HG03135 (cell line): ENCODE measurements at regions not wholly inside any gene's neighbourhood (a gene's known extent, or its start where the extent isn't known, plus 50 kb on each side); places are given as distances from the start of the nearest gene placed in this dataset.
"Not testable (repeated sequence)": the region's sequence is repeated elsewhere in the genome, so short reads cannot be mapped to it uniquely, and the experiment has no call there.

Experiments
- ATAC-seq: cut with Tn5 transposase; IDR thresholded peaks from one replicate; pipeline ENCODE4 v1.9.1; 2021; ENCODE audit warnings: mild to moderate bottlenecking, moderate library complexity; ENCODE audit not compliant: unreplicated experiment

GRCh38 chr4:174080361-174080760 lies 203.1 kb downstream of the FBXO8 start:
- no peak for ATAC-seq

GRCh38 chr4:174071595-174071994 lies 211.9 kb downstream of the FBXO8 start:
- no peak for ATAC-seq

GRCh38 chr4:174069848-174070330 lies 213.6 kb downstream of the FBXO8 start:
- ATAC-seq, result no peak

GRCh38 chr4:174066611-174067205 lies 216.8 kb downstream of the FBXO8 start:
- ATAC-seq, result no peak

- no peak for ATAC-seq
Measured at GRCh38 chr4:174062831-174063230, 220.6 kb downstream of the FBXO8 start.

- no peak for ATAC-seq
Measured at GRCh38 chr4:174061026-174061425, 222.4 kb downstream of the FBXO8 start.

- ATAC-seq, result no peak
Measured at GRCh38 chr4:174058846-174059245, 224.6 kb downstream of the FBXO8 start.

- ATAC-seq, result no peak
Measured at GRCh38 chr4:174056959-174057358, 226.5 kb downstream of the FBXO8 start.

- ATAC-seq, result no peak
Measured at GRCh38 chr4:174055344-174055743, 228.1 kb downstream of the FBXO8 start.

GRCh38 chr4:174053895-174054294 lies 229.6 kb downstream of the FBXO8 start:
- no peak for ATAC-seq

GRCh38 chr4:174047363-174047762 lies 236.1 kb downstream of the FBXO8 start:
- no peak for ATAC-seq

- ATAC-seq, result not testable (repeated sequence)
Measured at GRCh38 chr4:174045829-174046228, 237.6 kb downstream of the FBXO8 start.

- ATAC-seq, result no peak
Measured at GRCh38 chr4:174045381-174045780, 238.1 kb downstream of the FBXO8 start.

- ATAC-seq, result no peak
Measured at GRCh38 chr4:174041555-174042105, 241.8 kb downstream of the FBXO8 start.

- no peak for ATAC-seq
Measured at GRCh38 chr4:174040287-174040686, 243.2 kb downstream of the FBXO8 start.

- no peak for ATAC-seq
Measured at GRCh38 chr4:174038481-174038880, 245.0 kb downstream of the FBXO8 start.

GRCh38 chr4:174037631-174038030 lies 245.8 kb downstream of the FBXO8 start:
- no peak for ATAC-seq

- ATAC-seq, result no peak
Measured at GRCh38 chr4:174037049-174037448, 246.4 kb downstream of the FBXO8 start.

- no peak for ATAC-seq
Measured at GRCh38 chr4:174036576-174036975, 246.9 kb downstream of the FBXO8 start.

- ATAC-seq, result no peak
Measured at GRCh38 chr4:174036111-174036510, 247.4 kb downstream of the FBXO8 start.

- ATAC-seq, result no peak
Measured at GRCh38 chr4:174023641-174024040, 259.8 kb downstream of the FBXO8 start.

GRCh38 chr4:174018236-174018635 lies 265.2 kb downstream of the FBXO8 start:
- ATAC-seq, result no peak

- no peak for ATAC-seq
Measured at GRCh38 chr4:174016251-174016650, 267.2 kb downstream of the FBXO8 start.
